Testis (tissue), 2 donors: ENCODE measurements at regions not wholly inside any gene's neighbourhood (a gene's known extent, or its start where the extent isn't known, plus 50 kb on each side); places are given as distances from the start of the nearest gene placed in this dataset.

Experiments used
- POLR2A ChIP-seq: fragments of 450-650 bp; IDR thresholded peaks from one replicate; pipeline ENCODE4 v1.6.1; 2017; ENCODE audit warnings: antibody characterized with exemption, mild to moderate bottlenecking, moderate library complexity
- TF ChIP-seq, protein P1 (sequence below), 3 experiments: fragments of 450-650 bp in 2 of 3; fragments of 200-600 bp in 1 of 3; sonication (generic) in 1 of 3; IDR thresholded peaks; one replicate each; pipeline ENCODE4 v1.5.1; 2016 to 2019; ENCODE audit warnings: antibody characterized with exemption in 3 of 3, mild to moderate bottlenecking in 2 of 3, moderate library complexity in 1 of 3

DNA sequence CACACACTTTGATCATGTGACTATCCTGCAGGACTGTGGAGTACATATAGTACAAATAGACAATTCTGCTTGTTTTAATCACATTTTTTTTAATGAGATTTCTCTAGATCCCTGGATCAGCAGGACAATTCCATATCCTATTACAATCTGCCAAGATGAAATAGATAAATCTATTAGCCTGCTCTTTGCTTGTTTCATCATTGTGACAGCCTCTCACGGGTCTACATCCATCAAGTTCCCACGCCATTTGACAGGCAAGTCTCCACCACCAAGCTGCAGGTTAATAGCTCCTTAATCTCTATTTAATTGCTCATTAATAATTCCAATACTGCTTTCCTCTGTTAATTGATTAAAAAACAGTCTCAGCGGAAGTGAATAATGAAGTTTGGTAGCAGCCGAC, 671.5 kb downstream of the CCSER2 start:
- TF ChIP-seq, protein P1, sequence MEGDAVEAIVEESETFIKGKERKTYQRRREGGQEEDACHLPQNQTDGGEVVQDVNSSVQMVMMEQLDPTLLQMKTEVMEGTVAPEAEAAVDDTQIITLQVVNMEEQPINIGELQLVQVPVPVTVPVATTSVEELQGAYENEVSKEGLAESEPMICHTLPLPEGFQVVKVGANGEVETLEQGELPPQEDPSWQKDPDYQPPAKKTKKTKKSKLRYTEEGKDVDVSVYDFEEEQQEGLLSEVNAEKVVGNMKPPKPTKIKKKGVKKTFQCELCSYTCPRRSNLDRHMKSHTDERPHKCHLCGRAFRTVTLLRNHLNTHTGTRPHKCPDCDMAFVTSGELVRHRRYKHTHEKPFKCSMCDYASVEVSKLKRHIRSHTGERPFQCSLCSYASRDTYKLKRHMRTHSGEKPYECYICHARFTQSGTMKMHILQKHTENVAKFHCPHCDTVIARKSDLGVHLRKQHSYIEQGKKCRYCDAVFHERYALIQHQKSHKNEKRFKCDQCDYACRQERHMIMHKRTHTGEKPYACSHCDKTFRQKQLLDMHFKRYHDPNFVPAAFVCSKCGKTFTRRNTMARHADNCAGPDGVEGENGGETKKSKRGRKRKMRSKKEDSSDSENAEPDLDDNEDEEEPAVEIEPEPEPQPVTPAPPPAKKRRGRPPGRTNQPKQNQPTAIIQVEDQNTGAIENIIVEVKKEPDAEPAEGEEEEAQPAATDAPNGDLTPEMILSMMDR (IDR thresholded peaks at IDR 0.05): no peak
- TF ChIP-seq POLR2A: no peak
